GM19023 (cell line): ENCODE measurements at regions not wholly inside any gene's neighbourhood (a gene's known extent, or its start where the extent isn't known, plus 50 kb on each side); places are given as distances from the start of the nearest gene placed in this dataset.
"Not testable (repeated sequence)": the region's sequence is repeated elsewhere in the genome, so short reads cannot be mapped to it uniquely, and the experiment has no call there.

Experiments used
- ATAC-seq: cut with Tn5 transposase; IDR thresholded peaks from one replicate; pipeline ENCODE4 v1.9.1; 2021; ENCODE audit warnings: mild to moderate bottlenecking, moderate library complexity; ENCODE audit not compliant: unreplicated experiment

DNA sequence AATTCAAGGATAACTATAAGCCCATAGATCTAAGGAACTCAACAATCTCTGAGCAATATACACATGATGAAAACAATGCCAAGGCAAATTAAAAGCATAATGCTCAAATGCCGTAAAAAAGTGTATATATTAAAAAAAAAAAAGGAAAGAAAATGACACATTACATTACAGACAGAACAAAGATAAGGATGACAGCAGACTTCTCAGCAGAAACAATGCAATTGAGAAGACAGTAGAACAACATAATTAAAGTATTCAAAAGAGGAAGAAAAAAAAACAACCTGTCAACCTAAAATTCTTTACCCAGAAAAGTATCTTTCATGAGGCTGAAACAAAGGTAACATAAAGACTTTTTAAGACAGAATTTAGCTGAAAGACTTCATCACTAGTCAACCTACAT lies 591.7 kb downstream of the ZNF608 start:
- no peak for ATAC-seq

DNA sequence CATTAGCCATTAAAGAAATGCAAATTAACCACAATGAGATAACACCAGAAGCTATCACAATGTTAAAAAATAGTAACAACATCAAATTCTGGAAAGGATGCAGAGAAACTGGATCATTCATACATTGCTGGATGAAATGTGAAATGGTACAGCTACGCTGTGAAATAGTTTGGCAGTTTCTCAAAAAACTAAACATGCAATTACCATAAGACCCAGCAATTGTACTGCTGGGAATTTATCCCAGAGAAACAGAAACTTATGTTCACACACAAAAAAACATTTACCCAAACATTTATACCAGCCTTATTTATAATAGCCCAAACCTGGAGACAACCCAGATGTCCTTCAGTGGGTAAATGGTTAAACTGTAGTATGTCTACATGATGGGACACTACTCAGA lies 592.9 kb downstream of the ZNF608 start:
- ATAC-seq, result no peak

DNA sequence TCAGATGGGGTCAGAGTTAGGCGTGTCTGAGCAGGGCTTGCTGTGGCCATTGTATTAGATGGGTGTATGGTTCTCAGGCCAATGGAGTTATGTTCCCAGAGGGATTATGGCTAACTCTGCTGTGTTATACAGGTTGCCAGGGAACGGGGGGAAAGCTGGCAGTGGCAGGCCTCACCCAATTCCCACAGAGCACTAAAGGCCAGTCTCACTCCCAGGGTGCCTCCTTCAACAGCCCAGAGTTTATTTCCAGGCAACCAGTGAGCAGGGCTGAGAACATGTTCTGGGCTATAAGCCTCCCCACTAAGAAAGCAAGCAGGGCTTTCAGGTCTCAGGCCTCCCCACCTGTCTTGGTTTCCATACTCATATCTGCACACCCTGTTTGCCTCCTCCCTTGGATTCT lies 597.9 kb downstream of the ZNF608 start:
- ATAC-seq, result no peak

DNA sequence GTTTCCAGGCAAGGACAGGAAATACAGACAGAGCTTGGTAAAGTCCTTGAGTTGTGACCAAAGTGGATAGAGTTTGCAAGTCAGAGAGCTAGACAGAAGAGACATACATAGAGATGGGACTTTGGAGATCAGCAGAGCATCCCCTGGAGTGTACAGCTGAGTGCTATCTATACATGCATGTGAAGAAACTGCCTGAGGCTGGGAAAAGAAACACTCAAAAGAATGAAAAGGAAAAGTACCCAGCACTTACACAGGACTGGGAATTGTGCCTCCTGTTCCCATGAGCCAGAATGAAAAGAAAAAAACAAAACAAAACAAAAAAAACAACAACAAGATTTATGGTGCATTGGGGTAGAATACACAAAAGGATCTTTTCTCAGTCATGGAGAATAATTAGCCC lies 606.4 kb downstream of the ZNF608 start:
- no peak for ATAC-seq

DNA sequence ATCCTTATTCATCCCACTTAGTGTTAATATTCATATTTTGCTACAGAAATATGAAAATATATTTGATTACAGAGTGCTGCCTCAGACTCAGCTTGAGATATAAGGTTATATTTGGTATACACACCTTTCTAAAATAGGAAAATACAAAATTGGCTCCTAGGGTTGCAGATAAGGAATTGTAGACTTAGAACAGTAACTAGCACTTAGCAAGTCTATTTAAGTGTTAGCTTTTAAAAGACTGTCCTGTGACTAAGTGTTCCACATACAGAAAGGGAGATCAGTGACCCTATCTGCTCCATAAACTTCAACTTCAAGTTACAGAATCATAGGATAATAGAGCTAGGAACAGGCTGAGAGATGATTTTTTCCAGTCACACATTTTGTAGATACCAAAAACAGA lies 607.0 kb downstream of the ZNF608 start:
- no peak for ATAC-seq

DNA sequence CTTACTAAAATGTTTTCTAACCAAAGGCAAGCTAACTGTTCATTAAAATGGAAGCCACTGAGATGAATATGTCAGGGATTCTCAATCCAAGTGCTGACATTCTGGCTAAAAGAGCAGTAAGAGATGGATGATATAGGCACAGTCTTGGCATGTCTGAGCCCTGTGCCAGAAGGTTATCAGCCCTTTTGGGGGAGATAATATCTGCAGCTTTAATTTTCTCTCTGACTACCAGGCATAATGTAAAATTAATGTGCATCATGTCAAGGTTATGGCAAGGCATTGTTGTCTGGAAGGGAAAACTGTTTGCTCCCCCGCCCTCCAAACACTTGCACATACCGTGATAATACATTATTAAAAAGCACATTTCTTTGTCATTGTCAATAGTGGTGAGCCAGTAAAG lies 609.8 kb downstream of the ZNF608 start:
- no peak for ATAC-seq

DNA sequence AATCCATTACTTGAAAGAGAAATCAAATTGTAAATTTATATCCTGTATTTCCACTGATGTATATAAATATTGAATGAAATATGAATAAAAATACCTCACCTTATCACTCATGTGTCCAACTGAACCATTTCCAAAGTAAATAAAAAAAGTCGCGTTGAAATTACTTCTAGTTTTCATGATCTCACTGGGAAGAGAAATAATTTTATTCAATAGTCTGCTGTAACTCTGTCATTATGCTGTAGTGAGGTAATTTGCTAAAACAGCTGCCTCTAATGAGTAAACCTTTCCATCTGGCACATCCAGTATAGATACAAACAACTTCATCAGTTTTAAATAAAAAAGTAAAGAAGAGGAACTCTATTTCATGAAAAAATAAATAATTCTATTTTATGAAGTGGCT lies 611.5 kb downstream of the ZNF608 start:
- ATAC-seq, result no peak

DNA sequence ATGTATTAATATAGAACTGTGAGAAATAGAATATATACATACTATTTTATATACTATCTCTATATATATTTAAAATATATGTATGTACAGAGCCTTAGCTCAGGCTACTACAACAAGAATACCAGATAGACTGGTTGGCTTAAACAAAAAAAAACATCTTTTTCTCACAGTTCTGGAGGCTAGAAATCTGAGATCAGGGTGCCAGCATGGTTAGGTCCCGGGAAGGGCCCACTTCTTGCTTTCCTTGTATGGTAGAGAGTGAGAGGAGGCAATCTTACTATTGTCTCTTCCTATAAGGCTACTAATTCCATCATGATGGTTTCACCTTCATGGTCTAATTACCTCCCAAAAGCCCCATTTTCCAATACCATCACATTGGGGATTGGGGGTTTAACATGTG lies 613.0 kb downstream of the ZNF608 start:
- ATAC-seq, result no peak

DNA sequence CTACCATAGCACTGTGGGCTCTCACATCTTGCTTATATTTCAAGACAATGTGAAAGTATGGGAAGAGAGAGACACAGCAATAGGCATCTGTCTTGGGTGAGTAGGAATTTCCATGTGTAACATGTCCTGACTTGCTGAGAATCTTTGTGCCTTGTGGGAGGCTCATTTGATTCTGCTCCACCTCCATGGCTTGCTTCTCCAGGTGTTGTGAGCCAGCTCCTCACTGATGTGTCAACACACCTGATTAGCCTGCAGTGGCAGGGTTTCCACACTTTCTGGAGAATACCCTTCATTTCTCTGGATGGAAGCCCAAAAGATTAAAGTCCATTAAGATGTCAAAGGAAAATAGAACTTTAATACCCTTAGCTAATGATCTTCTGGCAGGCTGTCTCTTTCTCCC lies 613.6 kb downstream of the ZNF608 start:
- ATAC-seq, result no peak

DNA sequence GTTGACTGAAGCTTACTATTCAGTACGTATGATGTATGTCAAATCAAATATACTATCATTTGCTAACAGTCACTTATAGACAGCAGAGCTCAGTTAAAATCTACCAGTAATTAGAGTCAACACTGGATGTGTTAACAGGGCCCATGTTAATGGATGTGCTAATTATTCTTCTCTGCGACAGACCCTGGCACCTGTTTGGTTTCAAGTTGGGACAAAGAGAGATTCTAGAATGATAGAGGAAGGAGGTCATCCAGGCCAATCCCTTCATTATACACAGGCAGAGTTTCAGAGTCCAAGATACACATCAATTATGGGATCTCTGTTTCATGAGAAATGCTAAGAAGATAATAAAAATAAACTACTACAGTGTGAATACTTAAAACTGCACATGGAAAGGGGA lies 615.0 kb downstream of the ZNF608 start:
- ATAC-seq, result no peak

DNA sequence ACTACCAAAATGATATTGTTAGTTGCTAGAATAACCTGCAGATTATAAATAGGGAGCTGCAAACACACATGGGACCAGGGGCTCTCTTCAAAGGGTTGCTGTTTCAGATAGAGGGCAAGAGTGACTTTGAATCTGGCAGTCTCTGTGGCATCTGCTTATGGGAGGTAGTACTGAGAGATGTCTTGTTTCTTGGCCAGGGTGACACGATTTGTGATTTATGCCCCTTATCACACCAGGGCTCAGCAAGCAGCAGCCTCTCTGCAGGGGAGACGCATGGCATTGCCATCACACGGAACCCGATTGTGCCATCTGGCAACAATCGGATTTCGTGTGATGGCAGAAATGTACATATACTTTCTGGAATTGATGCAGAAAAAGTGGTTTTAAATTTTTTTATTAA lies 615.6 kb downstream of the ZNF608 start:
- no peak for ATAC-seq

DNA sequence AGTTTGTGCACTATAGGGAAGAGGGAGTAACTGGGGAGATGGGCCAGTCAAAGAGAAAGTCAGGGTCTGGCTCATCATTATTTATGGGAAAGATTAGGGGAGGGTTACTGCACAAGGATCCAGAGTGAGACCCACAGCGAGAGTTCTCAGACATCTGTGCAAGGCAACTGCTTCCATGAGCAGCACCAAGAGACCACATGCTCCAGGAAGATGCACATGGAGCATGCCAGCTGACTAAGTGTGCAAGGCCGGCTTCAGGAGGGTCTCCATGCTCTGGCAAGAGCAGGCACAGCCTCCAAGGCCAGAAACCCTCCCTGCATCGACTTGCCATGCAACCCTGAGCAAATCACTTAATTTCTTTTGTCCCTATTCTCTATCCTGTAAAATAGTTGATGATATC lies 616.9 kb downstream of the CSNK1G3 start:
- no peak for ATAC-seq

DNA sequence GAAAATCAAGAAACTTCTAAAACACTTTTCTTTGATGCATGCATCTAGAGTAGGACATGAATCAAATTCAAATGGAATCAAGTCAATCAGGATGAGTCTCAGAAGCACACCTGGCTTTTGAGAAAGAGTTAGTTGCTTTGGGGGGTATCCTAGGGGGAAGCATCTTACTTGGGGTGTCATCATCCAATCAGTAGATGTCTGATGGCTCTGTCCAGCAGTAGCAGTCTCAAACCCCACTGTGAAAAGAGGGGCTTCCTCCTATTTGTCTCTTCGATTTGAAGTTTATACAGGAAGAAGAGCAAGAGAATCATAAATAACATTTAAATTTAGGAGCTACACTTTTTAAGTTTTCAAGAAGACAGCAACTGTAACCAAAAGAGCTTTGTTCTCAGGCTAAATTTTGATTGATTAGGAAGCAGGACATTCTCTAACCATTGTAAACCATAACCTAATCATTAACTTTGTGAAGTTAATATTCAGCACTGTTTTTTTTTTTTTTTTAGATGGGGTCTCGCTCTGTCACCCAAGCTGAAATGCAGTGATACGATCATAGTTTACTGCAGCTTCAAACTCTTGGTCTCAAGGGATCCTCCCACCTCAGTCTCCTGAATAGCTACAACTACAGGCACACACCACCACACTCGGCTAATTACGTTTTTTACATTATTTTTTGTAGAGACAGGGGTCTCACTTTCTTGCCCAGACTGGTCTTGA lies 614.7 kb downstream of the CSNK1G3 start:
- no peak for ATAC-seq

DNA sequence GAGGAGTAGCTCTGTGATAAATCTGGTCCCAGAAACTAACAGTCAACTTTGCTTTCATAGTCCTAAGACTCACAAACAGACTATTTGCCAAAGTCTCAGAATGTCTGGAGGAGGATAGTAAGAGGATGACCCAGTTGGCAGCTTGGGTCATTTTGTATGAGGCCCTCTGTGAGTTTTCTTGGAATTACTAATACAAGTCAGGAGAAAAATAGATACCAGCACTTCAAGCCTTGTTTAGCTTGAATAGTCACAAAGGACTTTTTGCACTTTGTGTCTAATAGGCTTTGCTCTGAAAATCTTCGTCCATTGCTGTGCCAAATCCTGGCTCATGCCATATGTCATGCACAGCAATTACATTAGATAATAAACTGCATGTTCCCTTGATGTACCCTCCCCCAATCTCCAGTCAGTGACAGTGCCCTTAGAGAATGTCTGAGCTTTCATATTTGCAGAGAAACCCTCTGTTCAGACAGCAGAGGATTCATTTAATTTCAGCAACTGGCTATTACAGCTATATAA lies 612.8 kb downstream of the CSNK1G3 start:
- ATAC-seq, result no peak

DNA sequence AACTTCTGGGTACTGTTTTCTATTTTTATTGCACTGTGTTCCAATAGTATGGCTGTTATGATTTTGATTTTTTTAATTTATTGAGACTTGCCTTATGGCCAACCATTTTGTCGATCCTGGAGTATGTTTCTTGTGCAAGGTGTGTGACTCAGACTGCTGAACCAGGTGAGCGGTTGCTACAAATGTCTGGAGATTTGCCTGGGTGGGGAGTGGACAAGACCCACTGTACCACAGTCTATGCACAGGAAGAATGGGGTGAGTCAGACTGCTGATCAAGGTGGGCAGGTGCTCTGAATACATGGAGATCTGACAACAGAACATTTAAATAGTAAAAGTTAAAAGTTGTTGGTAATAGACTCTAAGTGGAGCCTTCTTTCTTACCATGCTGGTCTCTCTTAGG lies 609.2 kb downstream of the CSNK1G3 start:
- ATAC-seq, result no peak

DNA sequence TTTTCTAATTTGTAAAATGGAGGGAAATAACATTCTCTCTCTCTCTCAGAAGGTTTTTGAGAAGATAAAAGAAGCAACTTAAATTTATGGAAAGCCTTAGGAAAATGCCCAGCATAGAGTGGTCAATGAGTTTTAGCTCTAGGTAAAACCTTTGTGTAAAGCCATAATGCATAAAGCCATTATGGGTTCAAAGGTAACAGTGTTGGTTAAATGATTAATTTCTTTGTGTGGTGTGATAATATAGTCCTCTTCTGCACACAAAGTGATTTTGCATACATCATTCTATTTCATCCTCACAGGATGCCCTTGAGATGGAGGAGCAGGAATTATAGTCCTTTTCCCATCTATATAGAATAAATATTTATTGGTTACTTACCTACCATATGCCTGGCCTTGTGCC lies 602.9 kb downstream of the CSNK1G3 start:
- ATAC-seq, result no peak

DNA sequence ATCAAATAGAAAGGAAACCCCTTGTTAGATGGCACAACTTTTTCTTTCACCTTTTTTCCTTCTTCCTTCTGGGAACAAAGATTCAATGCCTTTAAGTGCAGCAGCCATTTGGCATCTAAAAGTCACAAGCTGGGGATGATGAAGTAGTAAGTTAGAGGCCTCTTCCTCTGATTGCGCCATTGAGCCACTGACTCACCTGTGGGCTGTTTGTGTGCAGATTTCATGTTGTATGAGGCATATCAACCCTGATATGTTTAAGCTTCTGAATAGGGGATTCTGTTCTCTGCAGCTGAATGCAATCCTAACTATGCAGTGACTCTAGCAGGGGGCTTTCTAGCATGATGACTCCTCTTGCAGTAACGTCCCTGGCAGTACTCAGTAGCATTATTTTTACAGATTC lies 599.9 kb downstream of the CSNK1G3 start:
- no peak for ATAC-seq

DNA sequence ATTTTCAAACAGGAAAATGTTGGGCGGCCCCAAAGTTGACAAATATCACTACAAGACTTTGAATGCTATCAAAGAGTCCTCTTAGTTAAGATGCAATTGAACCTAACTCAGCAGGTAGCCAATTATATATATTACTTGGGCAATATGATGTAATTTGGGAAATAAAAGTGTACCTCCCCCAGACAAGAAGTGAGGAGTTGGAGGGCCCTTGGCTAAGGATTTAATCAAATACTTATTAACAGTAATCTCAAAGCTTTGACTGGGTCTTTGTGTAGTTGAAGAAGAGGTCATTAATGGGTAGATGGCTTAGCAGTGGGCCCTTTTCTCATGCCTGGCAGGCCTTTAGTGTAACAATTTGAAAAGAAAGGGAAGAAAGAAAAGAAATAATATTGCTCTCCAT lies 599.0 kb downstream of the CSNK1G3 start:
- no peak for ATAC-seq

DNA sequence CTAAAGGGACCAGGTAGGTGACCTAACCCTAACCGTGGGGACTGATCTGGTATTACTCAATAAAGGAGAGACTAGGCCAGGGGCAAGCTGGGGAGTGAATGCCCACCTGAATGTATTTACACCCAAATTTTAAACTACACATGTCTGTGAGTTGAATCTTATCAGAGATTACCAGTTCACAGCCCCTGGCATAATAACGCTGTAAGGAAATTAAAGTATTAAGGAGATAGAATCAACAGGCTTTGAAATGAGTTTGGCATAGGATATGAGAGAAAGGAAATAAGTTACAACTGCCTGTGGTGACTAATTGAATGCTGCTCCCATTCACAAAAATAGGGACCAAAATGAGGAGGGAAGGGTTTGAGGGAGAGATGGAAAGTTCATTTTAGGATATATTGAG lies 593.3 kb downstream of the CSNK1G3 start:
- no peak for ATAC-seq

DNA sequence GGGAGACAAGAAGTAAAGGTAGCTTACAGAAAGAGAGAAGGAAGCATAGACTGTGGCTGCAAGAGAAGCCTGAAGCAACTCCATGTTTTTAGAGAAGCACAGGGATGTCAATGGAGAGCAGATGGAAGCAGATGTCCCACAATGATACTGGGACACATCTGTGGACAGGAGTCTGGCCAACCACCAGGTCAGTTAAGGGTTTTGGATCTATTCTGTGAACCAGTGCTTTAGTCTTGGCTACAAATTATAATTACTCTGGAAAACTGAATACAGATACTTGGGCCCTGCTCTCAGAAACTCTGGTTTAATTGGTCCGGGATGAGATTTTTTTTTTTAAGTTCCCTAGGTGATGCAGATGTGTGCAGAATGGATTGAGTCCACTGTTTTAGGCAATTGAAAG lies 592.8 kb downstream of the CSNK1G3 start:
- ATAC-seq, result no peak

DNA sequence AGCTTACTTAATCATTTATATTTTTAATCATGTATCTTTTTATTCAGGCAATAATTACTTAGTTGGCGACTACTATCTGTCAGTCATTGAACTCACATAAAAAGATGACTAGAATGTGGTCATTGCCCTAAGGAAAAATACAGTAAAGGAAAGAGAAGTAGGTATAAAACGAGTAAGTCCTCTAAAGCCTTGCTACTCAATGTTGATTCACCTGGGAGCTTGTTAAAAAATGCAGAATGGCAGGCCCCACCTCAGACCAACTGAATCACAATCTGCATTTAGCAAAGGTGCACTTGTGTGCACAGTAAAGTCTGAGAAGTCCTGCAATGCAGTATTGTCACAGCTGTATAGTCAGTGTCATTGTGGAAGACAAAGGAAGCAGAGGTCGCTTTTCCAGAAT lies 592.4 kb downstream of the CSNK1G3 start:
- ATAC-seq, result no peak

DNA sequence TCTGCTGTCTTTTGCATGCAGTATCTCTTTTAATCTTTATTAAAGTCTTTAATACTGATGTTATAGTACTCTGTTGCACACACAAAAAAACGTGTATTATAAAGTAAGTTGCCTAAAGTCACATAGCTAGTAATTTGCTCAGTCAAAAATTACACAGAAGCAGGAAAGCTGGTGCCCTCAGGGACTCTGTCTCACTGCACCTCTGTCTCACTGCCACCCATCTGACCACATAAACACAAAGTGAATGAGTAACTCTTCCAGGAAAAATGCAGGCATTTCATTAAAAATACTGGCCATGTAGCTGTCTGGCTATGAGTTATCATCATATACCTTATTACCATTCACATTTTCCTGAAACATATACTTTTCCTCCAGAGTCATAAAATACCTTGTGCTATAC lies 591.7 kb downstream of the CSNK1G3 start:
- ATAC-seq, result no peak

DNA sequence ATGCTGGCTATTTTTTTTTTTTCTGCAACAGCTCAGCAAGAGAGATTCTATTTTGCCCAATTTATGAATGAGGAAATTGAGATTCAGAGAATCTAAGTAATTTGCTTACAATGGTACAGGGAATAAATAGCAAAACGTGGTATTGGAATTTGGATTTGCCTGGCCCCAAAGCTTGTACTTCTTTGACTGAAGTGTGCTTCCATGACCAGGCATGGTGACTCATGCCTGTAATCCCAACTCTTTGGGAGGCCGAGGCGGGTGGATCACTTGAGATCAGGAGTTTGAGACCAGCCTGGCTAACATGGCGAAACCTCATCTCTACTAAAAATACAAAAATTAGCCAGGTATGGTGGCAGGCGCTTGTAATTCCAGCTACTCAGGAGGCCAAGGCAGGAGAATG lies 591.1 kb downstream of the CSNK1G3 start:
- not testable (repeated sequence) for ATAC-seq
